Right cardiac atrium (tissue), 5 donors: ENCODE measurements at regions not wholly inside any gene's neighbourhood (a gene's known extent, or its start where the extent isn't known, plus 50 kb on each side); places are given as distances from the start of the nearest gene placed in this dataset.
"Not testable (repeated sequence)": the region's sequence is repeated elsewhere in the genome, so short reads cannot be mapped to it uniquely, and the experiment has no call there.

Experiments used
- ATAC-seq, 2 donors: fragments of 200-7000 bp; cut with Tn5 transposase; one replicate each; pipeline versions ENCODE4 v1.8.0 to v1.9.1; 2020; ENCODE audit warnings: moderate library complexity in 2 of 2, mild to moderate bottlenecking in 1 of 2
- DNase-seq, 3 donors: peaks; one replicate each; pipeline ENCODE4 v3.0.0-alpha.2; 2020
- H3K27ac ChIP-seq: one replicate; pipeline ENCODE4 v1.5.1; 2013; ENCODE audit warnings: mild to moderate bottlenecking, low read length, control low read depth, moderate library complexity
- H3K27me3 ChIP-seq: one replicate; pipeline ENCODE4 v1.6.1; 2013; ENCODE audit not compliant: control insufficient read depth, insufficient read depth
- H3K4me1 ChIP-seq: one replicate; pipeline ENCODE4 v1.6.1; 2013; ENCODE audit warnings: low read length; ENCODE audit not compliant: control insufficient read depth, insufficient read depth
- H3K4me3 ChIP-seq: one replicate; pipeline ENCODE4 v1.5.1; 2013; ENCODE audit warnings: low read length, control low read depth
- H3K9me3 ChIP-seq: one replicate; pipeline ENCODE4 v1.6.1; 2013; ENCODE audit warnings: low read length; ENCODE audit not compliant: control insufficient read depth
- WGBS: extraction: QIAGEN DNeasy Blood & Tissue Kit; methylation state at CpG from one replicate; pipeline ENCODE4 v1.1.7; 2013; 5-methylcytosine and 5-hydroxymethylcytosine counted together
- intact Hi-C, 4 donors: fragments of 100-400 bp; cut with DNase I; formaldehyde crosslinking; loops; one replicate each; pipeline versions ENCODE4 v1.11.0 to v1.14.0; 2022 to 2023
- donor health status: healthy with polysubstance abuse.
- donor health status: DM: no; HTN: yes; CAD: no.
- donor health status: DM: no; HTN: no; CAD: no.
- donor health status: DM: no; HTN: yes; CAD: no; lungs with severe emphysema.
- donor health status: DM: yes; HTN: yes; CAD: no.

- 72% methylated on average over 12 of the region's 12 CpGs for WGBS
- intact Hi-C loops = loop anchor here in 3 of 4 donors (5.0 to 10.0 kb wide), 3 partner anchors 61 to 73 kb away; partner anchors contain the start of gene CUX1 (in 2 of the 3)
- Histone ChIP-seq H3K4me3 (peak overlapping the region; percentile 34), H3K27me3 (no peaks in the 10 kb centered on the region), H3K27ac (no peak overlapping the region), H3K4me1 (no peaks in the 10 kb centered on the region), H3K9me3 (no peaks in the 10 kb centered on the region)
- ATAC-seq = peak in 1 of 2 donors; percentile 10
- DNase-seq = no peak
These were observed 73.4 kb upstream of the CUX1 start for GRCh38 chr7:101743995-101744360.

- Histone ChIP-seq H3K4me3 (no peak overlapping the region), H3K4me1 (no peaks in the 10 kb centered on the region), H3K27ac (no peak overlapping the region), H3K9me3 (no peaks in the 10 kb centered on the region), H3K27me3 (no peaks in the 10 kb centered on the region)
- intact Hi-C loops = loop anchor here in 3 of 4 donors (5.0 to 10.0 kb wide), 3 partner anchors 60 to 73 kb away; partner anchors contain the start of gene CUX1 (in 2 of the 3)
- ATAC-seq (no peak), DNase-seq (no peak)
- 78% methylated on average over 5 of the region's 5 CpGs for WGBS
These were observed 72.8 kb upstream of the CUX1 start for GRCh38 chr7:101744588-101744987.

GRCh38 chr7:101746314-101746713, 71.1 kb upstream of the CUX1 start:
- Histone ChIP-seq H3K4me3 (no peak overlapping the region), H3K9me3 (no peaks in the 10 kb centered on the region), H3K27me3 (no peaks in the 10 kb centered on the region), H3K4me1 (no peaks in the 10 kb centered on the region), H3K27ac (no peak overlapping the region)
- 81% methylated on average over 5 of the region's 5 CpGs for WGBS
- no peak for ATAC-seq
- intact Hi-C loops = loop anchor here in 3 of 4 donors (5.0 to 10.0 kb wide), 3 partner anchors 58 to 68 kb away; partner anchors contain the start of gene CUX1 (in 1 of the 3)
- DNase-seq = no peak

GRCh38 chr7:101747053-101747878, 70.2 kb upstream of the CUX1 start:
- ATAC-seq (no peak), DNase-seq (no peak)
- intact Hi-C loops = loop anchor here in 3 of 4 donors (5.0 to 10.0 kb wide), 3 partner anchors 58 to 68 kb away; partner anchors contain the start of gene CUX1 (in 1 of the 3)
- no peak overlapping the region for H3K27ac ChIP-seq
- WGBS = 70% methylated on average over 13 of the region's 13 CpGs
- no peaks in the 10 kb centered on the region for H3K27me3 ChIP-seq
- H3K4me3 ChIP-seq = no peak overlapping the region
- no peaks in the 10 kb centered on the region for H3K9me3 ChIP-seq
- no peaks in the 10 kb centered on the region for H3K4me1 ChIP-seq

GRCh38 chr7:101747879-101748345, 69.5 kb upstream of the CUX1 start:
- 26% methylated on average over 15 of the region's 15 CpGs for WGBS
- ATAC-seq = no peak
- Histone ChIP-seq H3K9me3 (no peaks in the 10 kb centered on the region), H3K27ac (no peak overlapping the region), H3K4me3 (no peak overlapping the region), H3K4me1 (no peaks in the 10 kb centered on the region), H3K27me3 (no peaks in the 10 kb centered on the region)
- DNase-seq = no peak
- intact Hi-C loops = loop anchor here in 3 of 4 donors (5.0 to 10.0 kb wide), 3 partner anchors 57 to 67 kb away; partner anchors contain the start of gene CUX1 (in 1 of the 3)

GRCh38 chr7:101749891-101750290, 67.5 kb upstream of the CUX1 start:
- intact Hi-C loops = loop anchor here in 3 of 4 donors (5.0 to 10.0 kb wide), 3 partner anchors 55 to 65 kb away; partner anchors contain the start of gene CUX1 (in 1 of the 3)
- ATAC-seq (no peak), DNase-seq (no peak)
- no peak overlapping the region for H3K4me3 ChIP-seq
- H3K27ac ChIP-seq = no peak overlapping the region
- H3K4me1 ChIP-seq = no peaks in the 10 kb centered on the region
- H3K9me3 ChIP-seq = no peaks in the 10 kb centered on the region
- 85% methylated on average over 3 of the region's 3 CpGs for WGBS
- no peaks in the 10 kb centered on the region for H3K27me3 ChIP-seq

GRCh38 chr7:101753316-101753715, 64.1 kb upstream of the CUX1 start:
- Histone ChIP-seq H3K4me1 (no peaks in the 10 kb centered on the region), H3K9me3 (no peaks in the 10 kb centered on the region), H3K4me3 (no peak overlapping the region), H3K27me3 (no peaks in the 10 kb centered on the region), H3K27ac (no peak overlapping the region)
- DNase-seq (no peak), ATAC-seq (no peak)
- 83% methylated on average over 10 of the region's 10 CpGs for WGBS
- intact Hi-C loops = no loop called here

- ATAC-seq (peak in 1 of 2 donors; percentile 55), DNase-seq (peak in 1 of 3 donors; percentile 67)
- H3K4me3 ChIP-seq = peak overlapping the region; percentile 71
- no peaks in the 10 kb centered on the region for H3K4me1 ChIP-seq
- intact Hi-C loops = no loop called here
- H3K9me3 ChIP-seq = no peaks in the 10 kb centered on the region
- H3K27ac ChIP-seq = no peak overlapping the region
- WGBS = 14% methylated on average over 22 of the region's 22 CpGs
- H3K27me3 ChIP-seq = no peaks in the 10 kb centered on the region
These were observed 62.8 kb upstream of the CUX1 start for GRCh38 chr7:101754424-101755159.

GRCh38 chr7:101757879-101758278, 59.5 kb upstream of the CUX1 start:
- Histone ChIP-seq H3K4me1 (no peaks in the 10 kb centered on the region), H3K9me3 (no peaks in the 10 kb centered on the region), H3K27me3 (no peaks in the 10 kb centered on the region), H3K27ac (no peak overlapping the region), H3K4me3 (no peak overlapping the region)
- ATAC-seq (no peak), DNase-seq (no peak)
- WGBS = 90% methylated on average over 7 of the region's 7 CpGs
- intact Hi-C loops = no loop called here

- ATAC-seq, H3K27ac ChIP-seq, H3K9me3 ChIP-seq, DNase-seq, H3K4me1 ChIP-seq, H3K4me3 ChIP-seq, H3K27me3 ChIP-seq, intact Hi-C loops: not testable (repeated sequence)
- WGBS = 95% methylated on average over 2 of the region's 2 CpGs
These were observed 58.9 kb upstream of the CUX1 start for GRCh38 chr7:101758519-101758918.

- Histone ChIP-seq H3K9me3 (no peaks in the 10 kb centered on the region), H3K27ac (no peak overlapping the region), H3K27me3 (no peaks in the 10 kb centered on the region), H3K4me1 (no peaks in the 10 kb centered on the region), H3K4me3 (no peak overlapping the region)
- WGBS = 34% methylated on average over 6 of the region's 6 CpGs
- ATAC-seq = no peak
- intact Hi-C loops = no loop called here
- DNase-seq = no peak
These were observed 53.2 kb upstream of the CUX1 start for GRCh38 chr7:101764221-101764620.
